ENCODE measurements at regions not wholly inside any gene's neighbourhood (a gene's known extent, or its start where the extent isn't known, plus 50 kb on each side); places are given as distances from the start of the nearest gene placed in this dataset.

DNA sequence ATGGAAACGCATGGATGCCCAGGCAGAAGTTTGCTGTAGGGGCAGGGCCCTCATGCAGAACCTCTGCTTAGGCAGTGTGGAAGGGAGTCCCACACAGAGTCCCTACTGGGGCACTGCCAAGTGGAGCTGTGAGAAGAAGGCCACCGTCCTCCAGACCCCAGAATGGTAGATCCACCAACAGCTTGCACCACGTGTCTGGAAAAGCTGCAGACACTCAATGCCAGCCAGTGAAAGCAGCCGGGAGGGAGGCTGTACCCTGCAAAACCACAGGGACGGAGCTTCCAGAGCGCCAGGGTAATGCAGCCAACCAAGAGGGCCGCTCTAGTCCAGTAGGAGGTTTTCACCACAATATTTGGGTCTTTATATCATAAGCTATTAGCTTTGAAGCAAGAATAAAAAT is 97.1 kb upstream of the IQSEC1 start:
- Histone ChIP-seq H3K23ac (ENCODE audit: low read length in 2 of 2) (no peak overlapping the region), H2BK12ac (ENCODE audit: low read length in 2 of 2) (no peak overlapping the region), H3K4ac (ENCODE audit: low read depth in 1 of 2, low read length in 2 of 2) (no peak overlapping the region), H3K79me1 (replicated peaks; ENCODE audit: low read length, poor library complexity, severe bottlenecking) (no peaks in the 10 kb centered on the region), H2AK5ac (ENCODE audit: low read length, severe bottlenecking) (no peak overlapping the region), H3K4me1 (ENCODE audit: control insufficient read depth, insufficient read depth, low read depth, low read length) (no peaks in the 10 kb centered on the region), H3K9me3 (ENCODE audit: control insufficient read depth, low read length) (no peaks in the 10 kb centered on the region), H3K27me3 (ENCODE audit: control insufficient read depth in 1 of 2, insufficient read depth in 1 of 2, low read length in 2 of 2) (peaks cover 10 to 32% of the 10 kb centered on the region in 2 experiments), H3K18ac (ENCODE audit: low read depth in 1 of 2, low read length in 2 of 2) (no peak overlapping the region), H3K27ac (ENCODE audit: low read length, poor library complexity, severe bottlenecking) (no peak overlapping the region), H2BK15ac (ENCODE audit: low read depth, poor library complexity, severe bottlenecking) (no peak overlapping the region), H3K4me3 (ENCODE audit: insufficient read depth in 1 of 2, low read depth in 1 of 2, low read length in 2 of 2) (no peak overlapping the region), H3K9ac (ENCODE audit: low read length) (no peak overlapping the region), H2AFZ (ENCODE audit: low read depth, low read length) (no peak overlapping the region), H3K36me3 (ENCODE audit: control insufficient read depth in 1 of 2, insufficient read depth in 2 of 2, low read depth in 1 of 2, low read length in 2 of 2) (no peaks in the 10 kb centered on the region), H2BK5ac (ENCODE audit: low read depth, low read length, poor library complexity, severe bottlenecking) (no peak overlapping the region), H3K4me2 (ENCODE audit: low read length, poor library complexity, severe bottlenecking) (no peak overlapping the region), H4K91ac (ENCODE audit: low read length) (no peak overlapping the region), H2BK120ac (ENCODE audit: low read depth, low read length) (no peak overlapping the region), H3K14ac (ENCODE audit: low read length in 2 of 2) (no peak overlapping the region), H4K8ac (ENCODE audit: low read length) (no peak overlapping the region)
- no peak for DNase-seq
- WGBS: 82% methylated on average over 7 of the region's 7 CpGs

DNA sequence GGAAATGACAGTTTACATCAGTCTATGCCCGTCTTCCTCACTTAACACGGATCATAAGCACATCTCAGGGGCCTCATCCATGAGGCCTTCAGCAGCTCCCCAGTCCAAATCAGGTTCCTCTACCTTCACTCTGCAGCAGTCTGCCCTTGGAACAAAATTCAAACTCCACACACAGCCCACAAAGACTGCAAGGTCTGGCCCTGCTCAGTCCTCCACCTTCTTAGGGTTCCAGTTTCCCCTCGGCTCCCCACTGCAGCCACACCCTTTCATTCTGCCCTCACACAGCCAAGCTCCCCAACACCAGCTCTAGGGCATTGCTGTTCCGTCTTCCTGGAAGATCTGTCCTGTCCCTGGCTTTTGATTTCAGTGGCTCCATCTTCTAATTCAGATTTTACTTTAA is 95.2 kb upstream of the IQSEC1 start:
- Histone ChIP-seq H3K4me2 (ENCODE audit: low read length, poor library complexity, severe bottlenecking) (no peak overlapping the region), H4K91ac (ENCODE audit: low read length) (no peak overlapping the region), H3K4me3 (ENCODE audit: insufficient read depth in 1 of 2, low read depth in 1 of 2, low read length in 2 of 2) (no peak overlapping the region)

DNA sequence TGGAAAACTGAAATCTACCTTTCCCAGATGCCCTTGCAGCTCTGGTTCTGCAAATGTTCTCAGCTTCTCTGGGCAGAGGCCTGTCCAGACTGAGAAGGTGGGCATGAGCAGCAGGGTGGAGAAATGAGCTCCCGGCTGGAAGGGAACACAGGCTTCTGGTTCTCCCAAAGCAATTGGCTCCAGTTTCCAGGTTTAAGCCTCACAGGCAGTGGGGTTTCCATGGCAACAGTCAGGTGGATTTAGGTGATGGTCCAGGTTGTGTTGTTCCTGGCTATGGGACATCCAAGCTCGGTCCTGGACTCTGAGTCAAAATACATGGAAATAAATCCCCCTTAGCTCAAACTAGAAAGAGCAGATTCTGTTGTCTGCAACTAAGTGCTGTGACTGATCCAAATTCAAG is 94.6 kb upstream of the IQSEC1 start:
- H3K4ac ChIP-seq (ENCODE audit: low read depth in 1 of 2, low read length in 2 of 2): no peak overlapping the region
- H4K8ac ChIP-seq (ENCODE audit: low read length): no peak overlapping the region
- no peak overlapping the region for H4K91ac ChIP-seq (ENCODE audit: low read length)
- no peak overlapping the region for H3K23ac ChIP-seq (ENCODE audit: low read length in 2 of 2)
- no peaks in the 10 kb centered on the region for H3K4me1 ChIP-seq (ENCODE audit: control insufficient read depth, insufficient read depth, low read depth, low read length)
- no peak overlapping the region for H3K4me2 ChIP-seq (ENCODE audit: low read length, poor library complexity, severe bottlenecking)
- no peak overlapping the region for H2BK5ac ChIP-seq (ENCODE audit: low read depth, low read length, poor library complexity, severe bottlenecking)
- H2BK120ac ChIP-seq (ENCODE audit: low read depth, low read length): no peak overlapping the region
- 81% methylated on average over 2 of the region's 2 CpGs for WGBS
- no peak for DNase-seq
- no peak overlapping the region for H2BK15ac ChIP-seq (ENCODE audit: low read depth, poor library complexity, severe bottlenecking)
- no peak overlapping the region for H3K14ac ChIP-seq (ENCODE audit: low read length in 2 of 2)
- H2AFZ ChIP-seq (ENCODE audit: low read depth, low read length): no peak overlapping the region
- peaks cover 19 to 45% of the 10 kb centered on the region in 2 experiments for H3K27me3 ChIP-seq (ENCODE audit: control insufficient read depth in 1 of 2, insufficient read depth in 1 of 2, low read length in 2 of 2)
- no peaks in the 10 kb centered on the region for H3K36me3 ChIP-seq (ENCODE audit: control insufficient read depth in 1 of 2, insufficient read depth in 2 of 2, low read depth in 1 of 2, low read length in 2 of 2)
- H3K9me3 ChIP-seq (ENCODE audit: control insufficient read depth, low read length): no peaks in the 10 kb centered on the region
- H2BK12ac ChIP-seq (ENCODE audit: low read length in 2 of 2): no peak overlapping the region
- H3K18ac ChIP-seq (ENCODE audit: low read depth in 1 of 2, low read length in 2 of 2): no peak overlapping the region
- H3K27ac ChIP-seq (ENCODE audit: low read length, poor library complexity, severe bottlenecking): no peak overlapping the region
- no peak overlapping the region for H3K4me3 ChIP-seq (ENCODE audit: insufficient read depth in 1 of 2, low read depth in 1 of 2, low read length in 2 of 2)
- H3K9ac ChIP-seq (ENCODE audit: low read length): no peak overlapping the region
- no peak overlapping the region for H2AK5ac ChIP-seq (ENCODE audit: low read length, severe bottlenecking)
- no peaks in the 10 kb centered on the region for H3K79me1 ChIP-seq (replicated peaks; ENCODE audit: low read length, poor library complexity, severe bottlenecking)

More for the DNA sequence above, 95.2 kb upstream of the IQSEC1 start:
- Histone ChIP-seq H3K27ac (ENCODE audit: low read length, poor library complexity, severe bottlenecking) (no peak overlapping the region), H3K36me3 (ENCODE audit: control insufficient read depth in 1 of 2, insufficient read depth in 2 of 2, low read depth in 1 of 2, low read length in 2 of 2) (no peaks in the 10 kb centered on the region), H2BK120ac (ENCODE audit: low read depth, low read length) (no peak overlapping the region), H3K79me1 (replicated peaks; ENCODE audit: low read length, poor library complexity, severe bottlenecking) (no peaks in the 10 kb centered on the region), H3K23ac (ENCODE audit: low read length in 2 of 2) (no peak overlapping the region), H3K4ac (ENCODE audit: low read depth in 1 of 2, low read length in 2 of 2) (no peak overlapping the region), H3K14ac (ENCODE audit: low read length in 2 of 2) (no peak overlapping the region), H3K18ac (ENCODE audit: low read depth in 1 of 2, low read length in 2 of 2) (no peak overlapping the region), H2AK5ac (ENCODE audit: low read length, severe bottlenecking) (no peak overlapping the region), H2AFZ (ENCODE audit: low read depth, low read length) (no peak overlapping the region), H3K9me3 (ENCODE audit: control insufficient read depth, low read length) (no peaks in the 10 kb centered on the region), H2BK15ac (ENCODE audit: low read depth, poor library complexity, severe bottlenecking) (no peak overlapping the region), H3K4me1 (ENCODE audit: control insufficient read depth, insufficient read depth, low read depth, low read length) (no peaks in the 10 kb centered on the region), H4K8ac (ENCODE audit: low read length) (no peak overlapping the region), H3K9ac (ENCODE audit: low read length) (no peak overlapping the region), H3K27me3 (ENCODE audit: control insufficient read depth in 1 of 2, insufficient read depth in 1 of 2, low read length in 2 of 2) (peaks cover 16 to 45% of the 10 kb centered on the region in 2 experiments), H2BK5ac (ENCODE audit: low read depth, low read length, poor library complexity, severe bottlenecking) (no peak overlapping the region), H2BK12ac (ENCODE audit: low read length in 2 of 2) (no peak overlapping the region)
- 88% methylated on average over 4 of the region's 4 CpGs for WGBS
- no peak for DNase-seq

DNA sequence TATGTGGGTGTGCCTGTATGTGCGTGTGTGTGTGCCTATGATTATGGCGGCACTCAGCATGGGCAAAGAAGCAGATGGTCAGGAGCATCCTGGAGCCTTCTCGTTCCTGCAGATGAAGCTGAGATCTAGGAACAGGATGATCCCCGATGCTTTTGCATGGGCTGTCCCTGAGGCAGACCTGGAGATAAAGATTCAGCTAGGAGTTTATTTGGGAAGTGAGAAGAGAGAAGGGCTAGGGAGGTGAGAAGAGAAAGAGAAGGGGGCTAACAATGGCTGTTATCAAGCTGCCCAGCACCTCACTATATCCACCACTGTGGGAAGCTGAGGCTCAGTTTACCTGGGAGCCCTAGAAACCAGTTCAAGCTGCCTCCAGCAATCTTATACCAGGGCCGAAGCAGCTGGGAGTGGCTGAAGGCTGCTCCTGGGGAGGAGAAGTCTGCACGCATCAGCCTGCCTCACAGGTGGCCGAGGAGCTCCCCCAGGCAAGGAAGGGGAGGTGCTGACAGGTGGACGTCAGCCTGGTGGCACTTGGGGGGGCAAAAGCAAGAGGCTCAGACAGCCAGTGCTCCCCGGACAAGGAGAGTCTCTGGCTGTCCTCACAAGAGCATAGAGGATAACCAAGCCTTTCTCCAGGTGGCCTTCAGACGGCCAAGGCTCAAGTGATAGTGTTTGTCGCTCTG is 94.0 kb upstream of the IQSEC1 start:
- Histone ChIP-seq H3K4me2 (ENCODE audit: low read length, poor library complexity, severe bottlenecking) (no peak overlapping the region), H4K8ac (ENCODE audit: low read length) (no peak overlapping the region), H2BK12ac (ENCODE audit: low read length in 2 of 2) (no peak overlapping the region), H3K79me1 (replicated peaks; ENCODE audit: low read length, poor library complexity, severe bottlenecking) (no peaks in the 10 kb centered on the region), H3K4me1 (ENCODE audit: control insufficient read depth, insufficient read depth, low read depth, low read length) (no peaks in the 10 kb centered on the region), H3K4ac (ENCODE audit: low read depth in 1 of 2, low read length in 2 of 2) (no peak overlapping the region), H3K14ac (ENCODE audit: low read length in 2 of 2) (no peak overlapping the region), H3K9ac (ENCODE audit: low read length) (no peak overlapping the region), H3K27ac (ENCODE audit: low read length, poor library complexity, severe bottlenecking) (no peak overlapping the region), H3K4me3 (ENCODE audit: insufficient read depth in 1 of 2, low read depth in 1 of 2, low read length in 2 of 2) (no peak overlapping the region), H3K18ac (ENCODE audit: low read depth in 1 of 2, low read length in 2 of 2) (no peak overlapping the region), H2BK5ac (ENCODE audit: low read depth, low read length, poor library complexity, severe bottlenecking) (no peak overlapping the region), H2AK5ac (ENCODE audit: low read length, severe bottlenecking) (no peak overlapping the region), H3K36me3 (ENCODE audit: control insufficient read depth in 1 of 2, insufficient read depth in 2 of 2, low read depth in 1 of 2, low read length in 2 of 2) (no peaks in the 10 kb centered on the region), H2BK15ac (ENCODE audit: low read depth, poor library complexity, severe bottlenecking) (no peak overlapping the region), H2BK120ac (ENCODE audit: low read depth, low read length) (no peak overlapping the region), H2AFZ (ENCODE audit: low read depth, low read length) (no peak overlapping the region), H3K23ac (ENCODE audit: low read length in 2 of 2) (no peak overlapping the region), H3K27me3 (ENCODE audit: control insufficient read depth in 1 of 2, insufficient read depth in 1 of 2, low read length in 2 of 2) (peaks cover 26 to 46% of the 10 kb centered on the region in 2 experiments), H4K91ac (ENCODE audit: low read length) (no peak overlapping the region), H3K9me3 (ENCODE audit: control insufficient read depth, low read length) (no peaks in the 10 kb centered on the region)
- 81% methylated on average over 11 of the region's 11 CpGs for WGBS
- no peak for DNase-seq

Data from mesenchymal stem cell (in vitro differentiated cells and primary cell).